K562 (cell line): ENCODE measurements at regions not wholly inside any gene's neighbourhood (a gene's known extent, or its start where the extent isn't known, plus 50 kb on each side); places are given as distances from the start of the nearest gene placed in this dataset.

Experiments
- ATAC-seq: fragments of 200-7000 bp; cut with Tn5 transposase; 3 replicates; pipeline ENCODE4 v1.9.1; 2020; ENCODE audit warnings: moderate library complexity
- BruUV-seq: library from RNA; stranded (reverse); fragments of 400-500 nt; replicated peaks from 2 replicates; lab custom pipeline; 2021; lab: Mats Ljungman, UMichigan
- CTCF ChIA-PET: fragments of 300-600 bp; formaldehyde crosslinking; extraction: SDS; loops from one replicate; lab custom pipeline; 2021; ENCODE audit warnings: low intra/inter-chr PET ratio; lab: Yijun Ruan, JAX
- POLR2A ChIA-PET: fragments of 300-600, 350-650 bp; sonication (Branson Sonifier 250); formaldehyde crosslinking; extraction: SDS; loops from one replicate; lab custom pipeline; 2021; ENCODE audit warnings: antibody characterized with exemption, inconsistent platforms; lab: Yijun Ruan, JAX
- DNase-seq, 4 experiments: peaks; one replicate each; pipeline versions ENCODE4 v3.0.0 to v3.0.0-alpha.2; 2011 to 2018; ENCODE audit warnings: low spot score in 3 of 4, mixed read lengths in 3 of 4; ENCODE audit errors: extremely low read depth in 1 of 4
- FAIRE-seq: peaks from 2 replicates; lab custom pipeline; 2011; peaks lifted over from hg19 to GRCh38; lab: Jason Lieb, UNC
- H2AFZ ChIP-seq: 2 replicates; pipeline ENCODE4 v1.6.0; 2011; ENCODE audit warnings: low read depth, low read length, control low read depth, inconsistent platforms
- H3K27ac ChIP-seq: fragments of 200-600 bp; 3 replicates; pipeline ENCODE4 v1.8.0; 2011; ENCODE audit warnings: low read depth, mild to moderate bottlenecking, control low read depth, inconsistent platforms, low read length, moderate library complexity, mixed read lengths; ENCODE audit errors: extremely low read depth
- H3K27me3 ChIP-seq, 2 experiments: fragments of 300-600 bp in 1 of 2; 2 replicates in 1 of 2; 3 replicates in 1 of 2; pipeline versions ENCODE4 v1.6.0 to v1.8.0; 2011; ENCODE audit warnings: inconsistent platforms in 2 of 2, low read length in 2 of 2, mild to moderate bottlenecking in 1 of 2, mixed read lengths in 1 of 2, moderate library complexity in 1 of 2; ENCODE audit not compliant: control insufficient read depth in 2 of 2, insufficient read depth in 2 of 2
- H3K36me3 ChIP-seq: fragments of 300-600 bp; 3 replicates; pipeline ENCODE4 v1.8.0; 2011; ENCODE audit warnings: mild to moderate bottlenecking, low read length, inconsistent platforms; ENCODE audit not compliant: control insufficient read depth, insufficient read depth
- H3K4me1 ChIP-seq, 2 experiments: fragments of 200-600 bp in 1 of 2; replicated peaks in 1 of 2; 2 replicates in 1 of 2; 3 replicates in 1 of 2; pipeline versions ENCODE4 v1.5.1 to v1.8.0; 2011; ENCODE audit warnings: inconsistent platforms in 2 of 2, low read length in 2 of 2, mild to moderate bottlenecking in 1 of 2, mixed read lengths in 1 of 2, moderate library complexity in 1 of 2; ENCODE audit not compliant: control insufficient read depth in 2 of 2, insufficient read depth in 2 of 2
- H3K4me2 ChIP-seq: 2 replicates; pipeline ENCODE4 v1.6.1; 2011; ENCODE audit warnings: low read length, control low read depth, inconsistent platforms, mixed read lengths; ENCODE audit not compliant: insufficient read depth
- H3K4me3 ChIP-seq: fragments of 200-600 bp; sonication (generic), shearing (Covaris generic); 2 replicates; pipeline ENCODE4 v1.5.1; 2016; ENCODE audit warnings: control low read depth, inconsistent platforms
- H3K79me2 ChIP-seq: fragments of 200-600 bp; 3 replicates; pipeline ENCODE4 v1.8.0; 2011; ENCODE audit warnings: low read length, inconsistent platforms; ENCODE audit not compliant: control insufficient read depth, insufficient read depth
- H3K9ac ChIP-seq, 2 experiments: 2 replicates each; pipeline versions ENCODE4 v1.6.0 to v1.6.1; 2011; ENCODE audit warnings: low read depth in 2 of 2, low read length in 2 of 2, control low read depth in 1 of 2, inconsistent platforms in 1 of 2, mild to moderate bottlenecking in 1 of 2, mixed read lengths in 1 of 2; ENCODE audit not compliant: insufficient read depth in 1 of 2
- H3K9me1 ChIP-seq: one replicate; pipeline ENCODE4 v1.6.0; 2011; ENCODE audit warnings: inconsistent platforms, mild to moderate bottlenecking, low read length, moderate library complexity; ENCODE audit not compliant: control insufficient read depth, insufficient read depth
- H3K9me3 ChIP-seq: replicated peaks from 2 replicates; pipeline ENCODE4 v1.5.1; 2011; ENCODE audit warnings: low read depth, low read length, inconsistent platforms; ENCODE audit not compliant: control insufficient read depth, insufficient read depth
- H4K20me1 ChIP-seq: replicated peaks from 2 replicates; pipeline ENCODE4 v1.6.1; 2011; ENCODE audit warnings: low read length, inconsistent platforms, mixed read lengths; ENCODE audit not compliant: control insufficient read depth, insufficient read depth
- BHLHE40 ChIP-seq: IDR thresholded peaks from 2 replicates; pipeline ENCODE4 v1.6.1; 2011; ENCODE audit warnings: low read length, improper control_type of control experiment
- ETS2 ChIP-seq: IDR thresholded peaks from 2 replicates; pipeline ENCODE4 v1.6.1; 2016; ENCODE audit warnings: borderline replicate concordance, missing genetic modification characterization, mild to moderate bottlenecking, moderate library complexity, missing compliant biosample characterization; ENCODE audit not compliant: poor library complexity, severe bottlenecking
- KDM2B ChIP-seq: fragments of 250-450 bp; sonication (Bioruptor Pico); IDR thresholded peaks from 2 replicates; pipeline ENCODE4 v1.8.0; 2021; ENCODE audit warnings: mild to moderate bottlenecking, moderate library complexity
- LCOR ChIP-seq: sonication (generic); formaldehyde crosslinking; IDR thresholded peaks from 2 replicates; pipeline ENCODE4 v1.8.0; 2022; ENCODE audit warnings: mild to moderate bottlenecking, missing genetic modification reagents
- TEAD2 ChIP-seq: fragments of 450-650 bp; IDR thresholded peaks from 2 replicates; pipeline ENCODE4 v1.6.1; 2016; ENCODE audit warnings: missing genetic modification characterization, control low read depth, missing compliant biosample characterization
- U2AF1 ChIP-seq: fragments of 200-400 bp; formaldehyde crosslinking; optimal IDR thresholded peaks from 2 replicates; pipeline ENCODE3; 2017; ENCODE audit warnings: mild to moderate bottlenecking, low read depth, low read length, moderate library complexity
- USF1 ChIP-seq: sonication (generic); formaldehyde crosslinking; IDR thresholded peaks from 2 replicates; pipeline ENCODE4 v1.9.0; 2022; ENCODE audit warnings: mild to moderate bottlenecking, missing genetic modification reagents
- ZMIZ1 ChIP-seq, 2 experiments: fragments of 150-350 bp in 1 of 2; IDR thresholded peaks; 2 replicates each; pipeline ENCODE4 v1.6.1; 2012 to 2016; ENCODE audit warnings: low read depth in 2 of 2, low read length in 2 of 2, mild to moderate bottlenecking in 1 of 2, moderate library complexity in 1 of 2
- ZNF143 ChIP-seq: sonication (generic); formaldehyde crosslinking; IDR thresholded peaks from 2 replicates; pipeline ENCODE4 v1.9.0; 2022; ENCODE audit warnings: mild to moderate bottlenecking, missing genetic modification reagents
- ZNF324 ChIP-seq: fragments of 250-450 bp; sonication (Bioruptor Pico); IDR thresholded peaks from 2 replicates; pipeline ENCODE4 v1.4.0; 2020; ENCODE audit warnings: mild to moderate bottlenecking
- ZNF507 ChIP-seq: conservative IDR thresholded peaks from 2 replicates; pipeline ENCODE4 v1.6.1; 2017; ENCODE audit warnings: missing genetic modification characterization, missing compliant biosample characterization
- ZNF76 ChIP-seq: fragments of 250-450 bp; sonication (Bioruptor Pico); IDR thresholded peaks from 2 replicates; pipeline ENCODE4 v1.4.0; 2020; ENCODE audit warnings: mild to moderate bottlenecking, moderate library complexity, borderline replicate concordance
- WGBS: fragments of 100-300 bp; shearing (Covaris generic); methylation state at CpG from one replicate; pipeline ENCODE4 v1.1.6; 2016; ENCODE audit warnings: low coverage, mixed read lengths; ENCODE audit not compliant: insufficient coverage; ENCODE audit errors: missing lambda C conversion rate; 5-methylcytosine and 5-hydroxymethylcytosine counted together
- in situ Hi-C: fragments of 300-500 bp; cut with MboI; formaldehyde crosslinking; loops from 4 replicates; pipeline ENCODE4 v1.15.0; 2018; ENCODE audit warnings: inconsistent platforms, mixed read lengths
- intact Hi-C: fragments of 100-400 bp; cut with micrococcal nuclease; formaldehyde crosslinking; loops from 2 replicates; pipeline ENCODE4 v1.14.2; 2022
- TF ChIP-seq, protein P1 (sequence below): sonication (generic); formaldehyde crosslinking; IDR thresholded peaks from 2 replicates; pipeline ENCODE4 v1.8.0; 2022; ENCODE audit warnings: mild to moderate bottlenecking, missing genetic modification reagents, borderline replicate concordance
- TF ChIP-seq, protein P2 (sequence below): fragments of 450-650 bp; formaldehyde crosslinking; IDR thresholded peaks from 2 replicates; pipeline ENCODE4 v1.4.0; 2022; ENCODE audit warnings: missing genetic modification characterization

GRCh38 chr5:133818031-133818431, 150.4 kb downstream of the C5orf15 start:
- Histone ChIP-seq H3K9ac (no peak overlapping the region), H3K9me1 (peaks cover 3% of the 10 kb centered on the region), H3K4me1 (no peaks in the 10 kb centered on the region), H3K27me3 (peaks cover 41 to 48% of the 10 kb centered on the region in 2 experiments), H3K4me2 (no peak overlapping the region), H4K20me1 (peaks cover 5% of the 10 kb centered on the region; the same call in 1 of the 2 replicates), H3K4me3 (no peak overlapping the region), H3K9me3 (no peaks in the 10 kb centered on the region), H2AFZ (no peak overlapping the region), H3K27ac (no peak overlapping the region), H3K36me3 (no peaks in the 10 kb centered on the region), H3K79me2 (no peaks in the 10 kb centered on the region)
- DNase-seq, result no peak
- no peak for ATAC-seq
- in situ Hi-C loops (no loop called here), intact Hi-C loops (no loop called here)
- CTCF ChIA-PET, result no interaction called here
- BruUV-seq, result no TSS peak
- 2% methylated on average over 5 of the region's 5 CpGs for WGBS
- FAIRE-seq, result peak; percentile 64
- POLR2A ChIA-PET, result interaction anchor here (0.6 to 0.8 kb wide), 2 partner anchors 12 to 614 kb away, joined by 3 to 5 read pairs; no protein-coding TSS in a partner anchor
- TF ChIP-seq ZNF507 (tag) (no peak), LCOR (CRISPR knock-in tag) (no peak), KDM2B (CRISPR knock-in tag) (no peak), ZMIZ1 (IDR thresholded peaks at IDR 0.05; ENCODE audit: low read depth in 2 of 2, low read length in 2 of 2) (no peak), BHLHE40 (0 out of 2 replicates have a peak, but pooled peaks have one; percentile 20), ETS2 (tag) (no peak), U2AF1 (no peak), ZNF143 (CRISPR knock-in tag) (no peak), ZNF76 (CRISPR knock-in tag) (no peak), USF1 (CRISPR knock-in tag) (peak; percentile 21; the same call in 1 of the 2 replicates), ZNF324 (no peak), TEAD2 (tag) (no peak)
- TF ChIP-seq, protein P1, sequence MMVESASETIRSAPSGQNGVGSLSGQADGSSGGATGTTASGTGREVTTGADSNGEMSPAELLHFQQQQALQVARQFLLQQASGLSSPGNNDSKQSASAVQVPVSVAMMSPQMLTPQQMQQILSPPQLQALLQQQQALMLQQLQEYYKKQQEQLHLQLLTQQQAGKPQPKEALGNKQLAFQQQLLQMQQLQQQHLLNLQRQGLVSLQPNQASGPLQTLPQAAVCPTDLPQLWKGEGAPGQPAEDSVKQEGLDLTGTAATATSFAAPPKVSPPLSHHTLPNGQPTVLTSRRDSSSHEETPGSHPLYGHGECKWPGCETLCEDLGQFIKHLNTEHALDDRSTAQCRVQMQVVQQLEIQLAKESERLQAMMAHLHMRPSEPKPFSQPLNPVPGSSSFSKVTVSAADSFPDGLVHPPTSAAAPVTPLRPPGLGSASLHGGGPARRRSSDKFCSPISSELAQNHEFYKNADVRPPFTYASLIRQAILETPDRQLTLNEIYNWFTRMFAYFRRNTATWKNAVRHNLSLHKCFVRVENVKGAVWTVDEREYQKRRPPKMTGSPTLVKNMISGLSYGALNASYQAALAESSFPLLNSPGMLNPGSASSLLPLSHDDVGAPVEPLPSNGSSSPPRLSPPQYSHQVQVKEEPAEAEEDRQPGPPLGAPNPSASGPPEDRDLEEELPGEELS, result no peak
- TF ChIP-seq, protein P2, sequence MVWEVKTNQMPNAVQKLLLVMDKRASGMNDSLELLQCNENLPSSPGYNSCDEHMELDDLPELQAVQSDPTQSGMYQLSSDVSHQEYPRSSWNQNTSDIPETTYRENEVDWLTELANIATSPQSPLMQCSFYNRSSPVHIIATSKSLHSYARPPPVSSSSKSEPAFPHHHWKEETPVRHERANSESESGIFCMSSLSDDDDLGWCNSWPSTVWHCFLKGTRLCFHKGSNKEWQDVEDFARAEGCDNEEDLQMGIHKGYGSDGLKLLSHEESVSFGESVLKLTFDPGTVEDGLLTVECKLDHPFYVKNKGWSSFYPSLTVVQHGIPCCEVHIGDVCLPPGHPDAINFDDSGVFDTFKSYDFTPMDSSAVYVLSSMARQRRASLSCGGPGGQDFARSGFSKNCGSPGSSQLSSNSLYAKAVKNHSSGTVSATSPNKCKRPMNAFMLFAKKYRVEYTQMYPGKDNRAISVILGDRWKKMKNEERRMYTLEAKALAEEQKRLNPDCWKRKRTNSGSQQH (CRISPR knock-in tag), result no peak
